HFFc6 (cell line): ENCODE measurements at regions not wholly inside any gene's neighbourhood (a gene's known extent, or its start where the extent isn't known, plus 50 kb on each side); places are given as distances from the start of the nearest gene placed in this dataset.

Source experiments
- DNase-seq: peaks from one replicate; pipeline ENCODE4 v3.0.0-alpha.2; 2018
- H3K27ac Mint-ChIP-seq: 2 replicates; pipeline ENCODE4 v1.8.0; 2020; ENCODE audit warnings: mild to moderate bottlenecking, mixed read lengths
- H3K27me3 Mint-ChIP-seq: 2 replicates; pipeline ENCODE4 v1.8.0; 2021; ENCODE audit warnings: mild to moderate bottlenecking, moderate library complexity, mixed read lengths; ENCODE audit not compliant: insufficient read depth
- H3K36me3 Mint-ChIP-seq: 2 replicates; pipeline ENCODE4 v1.8.0; 2021; ENCODE audit warnings: low read depth, mixed read lengths
- H3K4me1 Mint-ChIP-seq: 2 replicates; pipeline ENCODE4 v1.8.0; 2020; ENCODE audit warnings: low read depth, mixed read lengths
- H3K4me3 Mint-ChIP-seq: 2 replicates; pipeline ENCODE4 v1.8.0; 2020; ENCODE audit warnings: mild to moderate bottlenecking, moderate library complexity, mixed read lengths
- H3K9me3 Mint-ChIP-seq: 2 replicates; pipeline ENCODE4 v1.8.0; 2020; ENCODE audit warnings: mild to moderate bottlenecking, mixed read lengths
- TF ChIP-seq, protein P1 (sequence below): fragments of 200-600 bp; sonication (generic); IDR thresholded peaks from 2 replicates; pipeline ENCODE4 v1.5.0; 2021; ENCODE audit warnings: antibody characterized with exemption, mild to moderate bottlenecking

DNA sequence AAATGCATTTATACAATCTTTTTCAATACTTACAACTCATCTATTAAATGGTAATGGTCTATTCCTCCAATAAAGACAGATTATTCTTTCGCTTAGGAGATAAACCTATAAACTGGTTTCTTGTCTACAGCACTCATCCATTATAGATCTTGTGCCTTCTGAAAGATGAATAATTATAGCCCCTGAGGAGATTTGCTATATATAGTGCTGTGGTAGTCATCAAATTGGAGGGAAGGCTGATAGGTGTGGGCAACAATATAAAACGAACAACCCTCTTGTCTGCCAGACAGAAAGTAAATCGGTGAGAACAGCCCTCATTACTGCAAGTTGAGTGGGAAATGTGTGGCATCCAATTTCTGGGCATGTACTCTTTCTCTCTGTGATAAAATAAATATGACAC is 292.5 kb upstream of the CNR1 start:
- H3K36me3 Mint-ChIP-seq, result no peaks in the 10 kb centered on the region
- H3K9me3 Mint-ChIP-seq, result peaks cover 9% of the 10 kb centered on the region; the same call in 1 of the 2 replicates
- no peaks in the 10 kb centered on the region for H3K27me3 Mint-ChIP-seq
- no peak for DNase-seq
- no peaks in the 10 kb centered on the region for H3K4me1 Mint-ChIP-seq
- TF ChIP-seq, protein P1, sequence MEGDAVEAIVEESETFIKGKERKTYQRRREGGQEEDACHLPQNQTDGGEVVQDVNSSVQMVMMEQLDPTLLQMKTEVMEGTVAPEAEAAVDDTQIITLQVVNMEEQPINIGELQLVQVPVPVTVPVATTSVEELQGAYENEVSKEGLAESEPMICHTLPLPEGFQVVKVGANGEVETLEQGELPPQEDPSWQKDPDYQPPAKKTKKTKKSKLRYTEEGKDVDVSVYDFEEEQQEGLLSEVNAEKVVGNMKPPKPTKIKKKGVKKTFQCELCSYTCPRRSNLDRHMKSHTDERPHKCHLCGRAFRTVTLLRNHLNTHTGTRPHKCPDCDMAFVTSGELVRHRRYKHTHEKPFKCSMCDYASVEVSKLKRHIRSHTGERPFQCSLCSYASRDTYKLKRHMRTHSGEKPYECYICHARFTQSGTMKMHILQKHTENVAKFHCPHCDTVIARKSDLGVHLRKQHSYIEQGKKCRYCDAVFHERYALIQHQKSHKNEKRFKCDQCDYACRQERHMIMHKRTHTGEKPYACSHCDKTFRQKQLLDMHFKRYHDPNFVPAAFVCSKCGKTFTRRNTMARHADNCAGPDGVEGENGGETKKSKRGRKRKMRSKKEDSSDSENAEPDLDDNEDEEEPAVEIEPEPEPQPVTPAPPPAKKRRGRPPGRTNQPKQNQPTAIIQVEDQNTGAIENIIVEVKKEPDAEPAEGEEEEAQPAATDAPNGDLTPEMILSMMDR, result no peak
- no peak overlapping the region for H3K27ac Mint-ChIP-seq
- H3K4me3 Mint-ChIP-seq, result no peak overlapping the region

DNA sequence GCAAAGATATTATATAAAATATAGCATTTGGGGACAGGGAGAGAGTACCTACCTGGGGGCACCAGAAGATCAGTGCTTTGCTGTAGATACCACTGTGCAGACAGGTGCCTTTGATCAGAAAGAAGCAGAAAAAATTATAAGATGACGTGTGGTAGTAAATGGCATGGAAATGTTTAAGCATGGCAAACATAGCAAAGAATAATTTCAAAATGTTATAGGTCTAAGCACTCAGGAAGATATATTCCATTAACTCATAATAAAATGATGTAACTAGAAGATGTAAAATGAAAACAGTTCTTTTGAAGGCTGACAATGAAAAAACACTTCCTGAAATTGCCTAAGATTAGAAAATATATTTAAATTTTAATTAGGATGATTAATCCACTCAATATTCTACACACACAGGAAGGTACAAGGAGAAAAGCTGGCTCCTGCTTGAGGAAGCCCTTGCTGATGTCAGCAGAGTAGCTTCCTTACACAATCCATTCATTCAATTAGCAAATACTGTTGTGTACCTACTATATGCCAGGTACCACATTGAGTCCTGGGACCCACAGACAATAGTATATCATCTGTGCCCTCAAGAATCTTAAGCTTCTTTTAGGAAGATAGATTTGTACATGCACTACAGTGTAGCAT is 290.2 kb upstream of the CNR1 start:
- DNase-seq, result no peak
- TF ChIP-seq, protein P1, result no peak
- Mint-ChIP-seq H3K27me3 (no peaks in the 10 kb centered on the region), H3K36me3 (no peaks in the 10 kb centered on the region), H3K4me1 (no peaks in the 10 kb centered on the region), H3K27ac (no peak overlapping the region), H3K4me3 (no peak overlapping the region), H3K9me3 (peaks cover 9% of the 10 kb centered on the region; the same call in 1 of the 2 replicates)

DNA sequence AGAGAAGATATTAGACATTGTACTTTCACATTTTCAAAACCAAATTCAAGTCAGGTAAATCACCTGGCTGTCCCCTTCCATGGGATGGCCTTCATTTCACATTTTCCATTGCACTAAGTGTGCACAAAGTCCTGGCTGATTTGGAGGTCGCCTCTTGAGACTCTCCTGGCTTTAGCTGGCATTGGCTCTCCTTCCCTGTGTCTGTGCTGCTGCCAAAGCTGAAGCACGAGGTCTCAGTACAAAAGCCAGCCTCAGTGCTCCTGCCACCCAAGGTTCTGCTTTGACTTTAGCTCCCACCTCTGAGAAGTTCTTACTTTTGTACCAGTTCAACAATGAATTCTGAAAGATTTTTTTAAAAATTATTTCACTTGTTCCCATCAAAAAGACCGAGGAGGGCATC is 289.2 kb upstream of the CNR1 start:
- TF ChIP-seq, protein P1, result no peak
- no peak for DNase-seq
- peaks cover 14% of the 10 kb centered on the region; the same call in 1 of the 2 replicates for H3K9me3 Mint-ChIP-seq
- H3K27me3 Mint-ChIP-seq, result no peaks in the 10 kb centered on the region
- H3K4me1 Mint-ChIP-seq, result no peaks in the 10 kb centered on the region
- H3K4me3 Mint-ChIP-seq, result no peak overlapping the region
- no peaks in the 10 kb centered on the region for H3K36me3 Mint-ChIP-seq
- no peak overlapping the region for H3K27ac Mint-ChIP-seq

DNA sequence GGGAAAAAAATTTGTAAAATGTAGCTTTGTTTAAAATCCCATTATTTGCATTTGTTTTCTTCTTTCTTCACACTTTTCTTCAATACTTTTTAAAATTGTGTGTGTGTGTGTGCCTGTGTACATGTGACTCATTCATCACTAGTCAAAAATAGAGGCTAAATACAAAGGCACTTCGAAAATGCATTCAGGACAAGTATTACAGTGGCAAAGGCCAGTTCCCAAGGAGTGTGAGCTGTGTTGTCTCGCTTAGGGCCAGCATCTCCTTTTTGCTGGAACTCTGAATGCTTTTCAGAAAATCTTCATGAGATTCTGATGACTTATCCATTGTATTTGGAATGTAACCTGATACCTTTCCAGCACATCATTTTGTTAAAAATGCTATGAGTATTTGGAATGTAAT is 288.5 kb upstream of the CNR1 start:
- H3K36me3 Mint-ChIP-seq, result no peaks in the 10 kb centered on the region
- H3K4me1 Mint-ChIP-seq, result no peaks in the 10 kb centered on the region
- no peak overlapping the region for H3K27ac Mint-ChIP-seq
- no peak for DNase-seq
- H3K4me3 Mint-ChIP-seq, result no peak overlapping the region
- H3K9me3 Mint-ChIP-seq, result peaks cover 15% of the 10 kb centered on the region; the same call in 1 of the 2 replicates
- no peaks in the 10 kb centered on the region for H3K27me3 Mint-ChIP-seq
- TF ChIP-seq, protein P1, result no peak

DNA sequence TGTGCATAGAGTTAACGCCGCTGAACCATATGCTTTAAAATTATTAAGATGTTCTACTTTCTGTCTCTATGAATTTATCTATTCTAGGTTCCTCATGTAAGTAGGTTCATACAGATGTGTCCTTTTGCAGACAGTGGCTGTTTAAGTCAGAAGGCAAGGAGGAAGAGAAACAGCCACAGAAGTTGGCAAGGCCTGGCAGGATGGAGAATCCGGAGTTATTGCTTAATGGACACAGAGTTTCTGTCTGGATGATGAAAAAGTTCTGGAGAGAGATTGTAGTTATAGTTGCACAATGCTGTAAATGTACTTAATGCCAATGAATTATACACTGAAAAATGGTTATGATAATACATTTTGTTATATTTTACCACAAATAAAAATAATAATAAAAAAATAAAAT is 283.6 kb upstream of the CNR1 start:
- Mint-ChIP-seq H3K27ac (no peak overlapping the region), H3K4me3 (no peak overlapping the region), H3K4me1 (no peaks in the 10 kb centered on the region), H3K36me3 (no peaks in the 10 kb centered on the region), H3K27me3 (no peaks in the 10 kb centered on the region), H3K9me3 (peaks cover 14% of the 10 kb centered on the region)
- TF ChIP-seq, protein P1, result no peak
- DNase-seq, result no peak
